ENCODE measurements at regions not wholly inside any gene's neighbourhood (a gene's known extent, or its start where the extent isn't known, plus 50 kb on each side); places are given as distances from the start of the nearest gene placed in this dataset.
A peak's percentile ranks its signal among the peaks of the same experiment; 100 is the strongest.

GRCh38 chr10:32153252-32153651 lies 97.0 kb upstream of the KIF5B start:
- Histone ChIP-seq H3K4me2 (ENCODE audit: low read length) (no peak overlapping the region), H3K18ac (ENCODE audit: low read length) (no peak overlapping the region), H3K9ac (ENCODE audit: low read length) (no peak overlapping the region), H4K8ac (ENCODE audit: low read depth, low read length) (no peak overlapping the region), H3K27ac (ENCODE audit: low read depth, low read length) (no peak overlapping the region), H2BK15ac (replicated peaks; ENCODE audit: low read depth) (no peak overlapping the region), H3K56ac (ENCODE audit: low read length) (no peak overlapping the region), H3K23ac (ENCODE audit: low read length) (no peak overlapping the region), H4K5ac (ENCODE audit: low read length) (no peak overlapping the region), H3K4ac (ENCODE audit: low read depth, low read length) (no peak overlapping the region), H2BK5ac (ENCODE audit: low read length) (no peak overlapping the region), H3K4me3 (ENCODE audit: low read length) (no peak overlapping the region), H3K27me3 (ENCODE audit: insufficient read depth, low read length, poor library complexity) (no peaks in the 10 kb centered on the region), H3K79me2 (ENCODE audit: control insufficient read depth, insufficient read depth, low read length) (no peaks in the 10 kb centered on the region), H2BK120ac (ENCODE audit: low read depth, low read length) (no peak overlapping the region), H3K36me3 (ENCODE audit: control insufficient read depth, insufficient read depth, low read length) (no peaks in the 10 kb centered on the region), H3K79me1 (ENCODE audit: low read length) (no peaks in the 10 kb centered on the region), H2AK5ac (ENCODE audit: low read length) (no peak overlapping the region), H3K4me1 (ENCODE audit: control insufficient read depth, low read depth, low read length) (peaks cover 9% of the 10 kb centered on the region)
- no peak for DNase-seq
- no CpG with 5 or more reads among the region's 4 CpGs for whole genome bisulfite sequencing (ENCODE audit: extremely low coverage, insufficient coverage, low lambda C conversion rate)

GRCh38 chr10:32151871-32152270 lies 95.6 kb upstream of the KIF5B start:
- Histone ChIP-seq H3K27me3 (ENCODE audit: insufficient read depth, low read length, poor library complexity) (no peaks in the 10 kb centered on the region), H3K79me2 (ENCODE audit: control insufficient read depth, insufficient read depth, low read length) (no peaks in the 10 kb centered on the region), H3K23ac (ENCODE audit: low read length) (no peak overlapping the region), H3K79me1 (ENCODE audit: low read length) (no peaks in the 10 kb centered on the region), H3K27ac (ENCODE audit: low read depth, low read length) (no peak overlapping the region), H4K5ac (ENCODE audit: low read length) (no peak overlapping the region), H4K8ac (ENCODE audit: low read depth, low read length) (no peak overlapping the region), H3K36me3 (ENCODE audit: control insufficient read depth, insufficient read depth, low read length) (no peaks in the 10 kb centered on the region), H3K18ac (ENCODE audit: low read length) (no peak overlapping the region), H3K4me2 (ENCODE audit: low read length) (no peak overlapping the region), H3K4me1 (ENCODE audit: control insufficient read depth, low read depth, low read length) (peaks cover 9% of the 10 kb centered on the region), H3K9ac (ENCODE audit: low read length) (no peak overlapping the region), H2BK5ac (ENCODE audit: low read length) (no peak overlapping the region), H2AK5ac (ENCODE audit: low read length) (no peak overlapping the region), H2BK15ac (replicated peaks; ENCODE audit: low read depth) (no peak overlapping the region), H3K56ac (ENCODE audit: low read length) (peak overlapping the region; percentile 51), H2BK120ac (ENCODE audit: low read depth, low read length) (no peak overlapping the region), H3K4me3 (ENCODE audit: low read length) (no peak overlapping the region), H3K4ac (ENCODE audit: low read depth, low read length) (no peak overlapping the region)
- no peak for DNase-seq
- WGBS (ENCODE audit: extremely low coverage, insufficient coverage, low lambda C conversion rate), result no CpG with 5 or more reads among the region's 2 CpGs

DNA sequence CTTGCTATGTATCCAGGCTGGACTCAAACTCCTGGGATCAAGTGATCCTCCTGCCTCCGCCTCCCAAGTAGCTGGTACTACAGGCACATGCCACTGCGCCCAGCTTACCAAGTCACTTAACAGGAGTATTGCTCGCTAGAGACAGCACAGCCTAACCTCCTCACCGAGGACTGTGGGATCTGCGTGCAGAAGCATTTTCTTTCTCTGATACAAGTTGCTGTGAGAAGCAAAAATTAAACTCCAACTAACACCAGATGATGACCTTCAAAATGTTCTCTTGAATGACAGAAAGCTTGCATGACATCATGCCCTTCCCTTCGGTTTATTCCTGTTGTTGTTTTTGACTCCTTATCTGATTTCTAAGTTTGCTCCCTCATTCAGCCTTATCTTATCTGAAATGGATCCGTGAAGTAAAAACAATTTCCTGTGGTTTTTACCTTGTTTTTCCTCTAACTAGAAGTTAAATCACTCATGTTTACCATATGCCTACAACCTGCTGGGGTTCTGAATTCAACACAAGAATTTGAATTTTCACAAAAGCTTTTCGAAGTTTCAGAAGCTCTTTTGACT lies 94.4 kb upstream of the KIF5B start:
- peak; percentile 91 for DNase-seq
- Histone ChIP-seq H3K27ac (ENCODE audit: low read depth, low read length) (peak overlapping the region; percentile 84), H3K36me3 (ENCODE audit: control insufficient read depth, insufficient read depth, low read length) (no peaks in the 10 kb centered on the region), H2BK120ac (ENCODE audit: low read depth, low read length) (peak overlapping the region; percentile 1), H2BK5ac (ENCODE audit: low read length) (peak overlapping the region; percentile 98), H3K9ac (ENCODE audit: low read length) (peak overlapping the region; percentile 38), H3K56ac (ENCODE audit: low read length) (peak overlapping the region; percentile 83), H3K4ac (ENCODE audit: low read depth, low read length) (no peak overlapping the region), H3K27me3 (ENCODE audit: insufficient read depth, low read length, poor library complexity) (no peaks in the 10 kb centered on the region), H2BK15ac (replicated peaks; ENCODE audit: low read depth) (no peak overlapping the region), H3K18ac (ENCODE audit: low read length) (no peak overlapping the region), H4K8ac (ENCODE audit: low read depth, low read length) (no peak overlapping the region), H3K4me2 (ENCODE audit: low read length) (peak overlapping the region; percentile 36), H3K79me2 (ENCODE audit: control insufficient read depth, insufficient read depth, low read length) (no peaks in the 10 kb centered on the region), H3K79me1 (ENCODE audit: low read length) (no peaks in the 10 kb centered on the region), H3K23ac (ENCODE audit: low read length) (no peak overlapping the region), H3K4me3 (ENCODE audit: low read length) (no peak overlapping the region), H4K5ac (ENCODE audit: low read length) (no peak overlapping the region), H3K4me1 (ENCODE audit: control insufficient read depth, low read depth, low read length) (peaks cover 9% of the 10 kb centered on the region), H2AK5ac (ENCODE audit: low read length) (peak overlapping the region; percentile 91)
- WGBS (ENCODE audit: extremely low coverage, insufficient coverage, low lambda C conversion rate), result no CpG with 5 or more reads among the region's 8 CpGs

DNA sequence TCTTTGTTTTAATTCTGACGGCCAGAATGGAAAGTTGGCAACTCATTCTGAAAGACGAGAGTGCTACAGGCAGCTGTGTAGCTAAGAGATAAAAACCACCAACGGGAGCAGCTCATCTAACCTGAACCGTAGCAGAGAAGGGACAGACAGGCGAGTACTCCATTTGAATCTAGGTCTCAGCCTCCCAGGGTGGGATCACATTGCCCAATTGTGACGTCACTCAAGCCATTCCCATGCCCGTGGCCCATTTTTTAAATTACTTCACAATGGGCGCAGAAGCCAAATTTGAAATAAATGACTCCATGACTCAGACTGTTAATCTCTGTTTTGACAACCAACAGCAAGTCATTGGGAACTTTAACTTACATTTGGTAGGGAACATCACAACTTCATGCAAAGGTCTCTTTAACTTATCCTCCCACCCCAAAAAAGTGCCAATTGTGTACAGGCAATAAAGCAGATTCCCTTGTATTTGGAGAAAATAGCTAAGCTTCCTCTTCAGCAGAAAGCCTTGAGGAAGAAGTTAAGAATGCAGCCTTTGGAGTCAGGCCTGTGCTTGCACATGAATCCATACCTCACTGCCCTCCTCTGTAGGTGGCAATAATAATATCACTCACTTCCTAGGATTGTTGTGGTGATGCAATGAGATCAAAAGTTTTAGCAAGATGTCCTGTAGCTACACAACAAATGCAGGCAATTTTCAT lies 93.2 kb upstream of the KIF5B start:
- Histone ChIP-seq H3K4me3 (ENCODE audit: low read length) (no peak overlapping the region), H2BK5ac (ENCODE audit: low read length) (peak overlapping the region; percentile 76), H3K18ac (ENCODE audit: low read length) (peak overlapping the region; percentile 40), H3K27ac (ENCODE audit: low read depth, low read length) (no peak overlapping the region), H3K4ac (ENCODE audit: low read depth, low read length) (no peak overlapping the region), H3K79me1 (ENCODE audit: low read length) (no peaks in the 10 kb centered on the region), H2AK5ac (ENCODE audit: low read length) (peak overlapping the region; percentile 82), H2BK15ac (replicated peaks; ENCODE audit: low read depth) (no peak overlapping the region), H4K5ac (ENCODE audit: low read length) (peak overlapping the region; percentile 21), H3K4me1 (ENCODE audit: control insufficient read depth, low read depth, low read length) (peaks cover 9% of the 10 kb centered on the region), H3K23ac (ENCODE audit: low read length) (no peak overlapping the region), H3K27me3 (ENCODE audit: insufficient read depth, low read length, poor library complexity) (no peaks in the 10 kb centered on the region), H3K56ac (ENCODE audit: low read length) (peak overlapping the region; percentile 67), H2BK120ac (ENCODE audit: low read depth, low read length) (no peak overlapping the region), H3K9ac (ENCODE audit: low read length) (peak overlapping the region; percentile 34), H3K79me2 (ENCODE audit: control insufficient read depth, insufficient read depth, low read length) (no peaks in the 10 kb centered on the region), H3K36me3 (ENCODE audit: control insufficient read depth, insufficient read depth, low read length) (no peaks in the 10 kb centered on the region), H4K8ac (ENCODE audit: low read depth, low read length) (no peak overlapping the region), H3K4me2 (ENCODE audit: low read length) (no peak overlapping the region)
- peak; percentile 56 for DNase-seq
- no CpG with 5 or more reads among the region's 8 CpGs for WGBS (ENCODE audit: extremely low coverage, insufficient coverage, low lambda C conversion rate)

- Histone ChIP-seq H3K79me2 (ENCODE audit: control insufficient read depth, insufficient read depth, low read length) (no peaks in the 10 kb centered on the region), H2BK15ac (replicated peaks; ENCODE audit: low read depth) (peak overlapping the region; percentile 79), H3K4me2 (ENCODE audit: low read length) (no peak overlapping the region), H3K79me1 (ENCODE audit: low read length) (no peaks in the 10 kb centered on the region), H3K36me3 (ENCODE audit: control insufficient read depth, insufficient read depth, low read length) (no peaks in the 10 kb centered on the region), H2BK5ac (ENCODE audit: low read length) (no peak overlapping the region), H3K4ac (ENCODE audit: low read depth, low read length) (no peak overlapping the region), H3K18ac (ENCODE audit: low read length) (peak overlapping the region; percentile 40), H3K27ac (ENCODE audit: low read depth, low read length) (no peak overlapping the region), H2BK120ac (ENCODE audit: low read depth, low read length) (no peak overlapping the region), H4K5ac (ENCODE audit: low read length) (no peak overlapping the region), H3K23ac (ENCODE audit: low read length) (no peak overlapping the region), H3K4me3 (ENCODE audit: low read length) (no peak overlapping the region), H4K8ac (ENCODE audit: low read depth, low read length) (no peak overlapping the region), H3K27me3 (ENCODE audit: insufficient read depth, low read length, poor library complexity) (no peaks in the 10 kb centered on the region), H3K4me1 (ENCODE audit: control insufficient read depth, low read depth, low read length) (peaks cover 9% of the 10 kb centered on the region), H2AK5ac (ENCODE audit: low read length) (no peak overlapping the region), H3K9ac (ENCODE audit: low read length) (no peak overlapping the region), H3K56ac (ENCODE audit: low read length) (no peak overlapping the region)
- WGBS (ENCODE audit: extremely low coverage, insufficient coverage, low lambda C conversion rate), result no CpG with 5 or more reads among the region's 4 CpGs
- no peak for DNase-seq
Observed at GRCh38 chr10:32148864-32149251, 92.6 kb upstream of the KIF5B start.
